Fibroblast of upper back skin (primary cell): ENCODE measurements at regions not wholly inside any gene's neighbourhood (a gene's known extent, or its start where the extent isn't known, plus 50 kb on each side); places are given as distances from the start of the nearest gene placed in this dataset.
"Not testable (repeated sequence)": the region's sequence is repeated elsewhere in the genome, so short reads cannot be mapped to it uniquely, and the experiment has no call there.

ENCODE experiments used
- DNase-seq: peaks from one replicate; pipeline ENCODE4 v3.0.0-alpha.2; 2013

GRCh38 chr2:220374282-220374681, 746.9 kb downstream of the SLC4A3 start:
- DNase-seq: no peak

DNA sequence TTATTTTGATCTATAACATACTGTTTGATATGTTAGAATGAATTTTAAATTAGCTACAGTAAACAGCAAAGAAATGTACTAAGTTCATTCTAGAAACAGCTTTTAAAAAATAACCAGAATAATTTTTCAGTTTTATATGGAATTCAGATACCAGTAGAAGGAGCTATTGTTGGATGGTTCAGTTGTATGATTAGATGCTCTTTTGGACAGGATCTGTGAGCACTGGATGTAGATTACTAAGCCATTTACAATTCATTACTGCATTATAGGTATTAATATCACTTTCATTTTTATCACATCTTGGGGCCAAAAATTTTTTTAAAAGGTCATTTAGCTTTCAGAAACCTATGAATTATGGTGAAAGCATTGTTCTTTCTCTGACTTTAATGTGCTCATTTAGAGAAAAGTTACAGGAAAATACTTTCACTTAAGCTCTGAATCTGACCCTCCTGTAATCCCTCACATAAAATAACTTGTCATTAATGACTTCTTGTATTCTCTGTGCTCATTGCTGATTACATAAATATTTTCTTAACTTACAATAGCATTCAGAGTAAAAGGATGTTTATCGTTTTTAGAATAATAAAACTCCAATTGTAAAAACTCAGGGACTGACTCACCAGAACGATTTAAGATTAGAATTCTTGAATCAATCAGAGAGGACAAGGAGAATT, 750.2 kb downstream of the SLC4A3 start:
- no peak for DNase-seq

DNA sequence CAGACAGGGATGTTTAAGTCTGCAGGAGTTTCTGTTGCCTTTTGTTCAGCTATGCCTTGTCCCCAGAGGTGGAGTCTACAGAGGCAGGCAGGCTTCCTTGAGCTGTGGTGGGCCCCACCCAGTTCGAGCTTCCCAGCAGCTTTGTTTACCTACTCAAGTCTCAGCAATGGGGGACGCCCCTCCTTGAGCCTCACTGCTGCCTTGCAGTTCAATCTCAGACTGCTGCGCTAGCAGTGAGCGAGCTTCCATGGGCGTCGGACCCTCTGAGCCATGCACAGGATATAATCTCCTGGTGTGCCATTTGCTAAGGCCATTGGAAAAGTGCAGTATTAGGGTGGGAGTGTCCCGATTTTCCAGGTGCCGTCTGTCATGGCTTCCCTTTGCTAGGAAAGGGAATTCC, 760.3 kb downstream of the SLC4A3 start:
- not testable (repeated sequence) for DNase-seq

- no peak for DNase-seq
Measured at GRCh38 chr2:220393711-220394110, 766.3 kb downstream of the SLC4A3 start.

DNA sequence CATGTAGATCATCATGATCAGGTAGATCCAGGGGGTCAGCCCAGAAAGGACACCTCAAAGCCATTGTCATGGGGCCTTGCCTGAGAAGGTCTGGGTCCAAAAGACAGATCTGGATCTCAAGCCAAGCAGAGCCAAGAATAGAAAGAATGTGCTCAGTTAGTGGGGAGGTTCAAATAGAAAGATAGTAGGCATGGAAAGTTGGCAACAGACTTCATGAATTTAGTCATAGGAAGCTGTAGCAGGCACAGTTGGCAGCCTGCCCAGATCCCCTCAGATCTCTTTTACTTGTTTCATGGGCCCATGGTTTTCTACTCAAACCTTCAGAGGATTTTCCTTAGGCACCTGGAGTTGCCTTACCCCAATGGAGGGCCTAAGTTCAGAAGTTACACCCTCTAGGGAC, 767.0 kb downstream of the SLC4A3 start:
- DNase-seq: peak; percentile 53

GRCh38 chr2:220396287-220396686, 768.9 kb downstream of the SLC4A3 start:
- peak; percentile 69 for DNase-seq

DNA sequence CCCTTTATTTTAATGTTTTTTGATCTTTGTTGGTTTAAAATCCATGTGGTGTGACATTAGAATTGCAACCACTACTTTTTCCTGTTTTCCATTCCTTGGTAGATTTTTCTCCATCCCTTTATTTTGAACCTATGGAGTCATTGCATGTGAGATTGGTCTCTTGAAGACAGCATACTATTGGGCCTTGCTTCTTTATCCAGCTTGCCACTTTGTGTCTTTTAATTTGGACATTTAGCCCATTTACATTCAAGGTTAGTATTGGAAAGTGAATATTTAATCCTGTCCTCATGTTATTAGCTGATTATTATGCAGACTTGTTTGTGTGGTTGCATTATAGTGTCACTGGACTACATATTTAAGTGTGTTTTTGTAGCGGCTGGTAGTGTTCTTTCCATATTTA, 782.9 kb downstream of the SLC4A3 start:
- no peak for DNase-seq

DNA sequence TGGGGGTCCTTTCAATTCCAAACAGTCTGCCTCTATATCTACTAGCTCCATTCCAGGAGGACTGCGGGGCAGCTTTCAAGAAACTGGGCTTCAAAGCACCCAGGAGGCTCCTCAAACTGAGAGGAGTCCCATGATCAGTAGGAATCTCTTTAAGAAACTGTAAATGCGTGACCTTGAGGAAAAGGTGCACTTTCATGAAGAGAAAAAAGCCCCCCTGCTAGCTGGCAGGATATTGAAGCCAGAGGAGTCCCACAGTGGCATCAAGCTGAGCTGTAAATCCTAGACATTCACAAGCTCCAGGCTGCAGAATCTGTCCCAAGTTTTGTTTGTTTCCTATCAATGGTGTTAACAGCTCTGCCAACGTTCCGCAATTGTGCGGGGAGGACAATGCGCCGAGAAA, 790.1 kb downstream of the SLC4A3 start:
- DNase-seq: no peak

DNA sequence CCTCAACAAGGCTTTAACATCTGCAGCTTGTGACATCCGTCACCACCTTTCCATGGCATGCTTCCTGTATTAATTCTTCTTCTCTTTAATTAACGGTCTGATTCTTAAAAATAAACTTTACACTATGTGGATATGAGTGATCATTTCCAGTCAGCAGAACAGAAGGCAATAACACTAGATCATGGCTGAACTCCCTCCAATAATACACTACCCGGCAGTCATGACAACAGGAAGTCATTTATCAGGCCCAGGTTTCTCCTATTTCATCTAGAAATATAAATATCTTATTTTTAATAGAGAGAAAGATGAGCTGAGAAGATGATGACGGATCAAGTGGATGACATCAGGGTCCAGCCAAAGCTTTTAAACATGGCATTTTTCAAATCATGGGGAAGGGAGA, 792.2 kb downstream of the SLC4A3 start:
- DNase-seq: peak; percentile 23

DNA sequence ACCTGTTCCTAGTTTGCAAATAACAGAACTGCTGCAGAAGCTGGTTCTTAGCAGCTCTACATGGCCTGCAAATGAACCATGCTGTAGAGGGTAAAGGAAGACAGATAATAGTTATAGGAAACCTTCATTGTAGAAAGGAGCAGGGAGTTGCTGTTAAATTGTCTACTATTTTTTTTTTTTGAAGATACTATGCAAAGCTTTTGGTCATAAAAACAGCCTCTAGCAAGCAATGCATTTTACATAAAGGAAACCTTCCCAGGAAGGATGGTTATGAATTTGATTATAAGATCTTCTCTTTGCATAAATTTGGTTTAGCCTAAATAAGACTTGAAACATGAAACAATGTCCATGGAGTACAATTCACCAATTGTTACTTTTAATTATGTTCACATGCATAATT, 793.4 kb downstream of the SLC4A3 start:
- DNase-seq: no peak

- DNase-seq: no peak
Measured at GRCh38 chr2:220422676-220423075, 795.2 kb downstream of the SLC4A3 start.

- no peak for DNase-seq
Measured at GRCh38 chr2:220424561-220424960, 797.1 kb downstream of the SLC4A3 start.

GRCh38 chr2:220432645-220433044, 805.2 kb downstream of the SLC4A3 start:
- no peak for DNase-seq

GRCh38 chr2:220433131-220433530, 805.7 kb downstream of the SLC4A3 start:
- DNase-seq: no peak

GRCh38 chr2:220434385-220434784, 807.0 kb downstream of the SLC4A3 start:
- DNase-seq: peak; percentile 60

- DNase-seq: peak; percentile 24
Measured at GRCh38 chr2:220437938-220438337, 810.5 kb downstream of the SLC4A3 start.

GRCh38 chr2:220440731-220441130, 813.3 kb downstream of the SLC4A3 start:
- DNase-seq: no peak

GRCh38 chr2:220441404-220441803, 814.0 kb downstream of the SLC4A3 start:
- DNase-seq: no peak

- DNase-seq: no peak
Measured at GRCh38 chr2:220442012-220442411, 814.6 kb downstream of the SLC4A3 start.

DNA sequence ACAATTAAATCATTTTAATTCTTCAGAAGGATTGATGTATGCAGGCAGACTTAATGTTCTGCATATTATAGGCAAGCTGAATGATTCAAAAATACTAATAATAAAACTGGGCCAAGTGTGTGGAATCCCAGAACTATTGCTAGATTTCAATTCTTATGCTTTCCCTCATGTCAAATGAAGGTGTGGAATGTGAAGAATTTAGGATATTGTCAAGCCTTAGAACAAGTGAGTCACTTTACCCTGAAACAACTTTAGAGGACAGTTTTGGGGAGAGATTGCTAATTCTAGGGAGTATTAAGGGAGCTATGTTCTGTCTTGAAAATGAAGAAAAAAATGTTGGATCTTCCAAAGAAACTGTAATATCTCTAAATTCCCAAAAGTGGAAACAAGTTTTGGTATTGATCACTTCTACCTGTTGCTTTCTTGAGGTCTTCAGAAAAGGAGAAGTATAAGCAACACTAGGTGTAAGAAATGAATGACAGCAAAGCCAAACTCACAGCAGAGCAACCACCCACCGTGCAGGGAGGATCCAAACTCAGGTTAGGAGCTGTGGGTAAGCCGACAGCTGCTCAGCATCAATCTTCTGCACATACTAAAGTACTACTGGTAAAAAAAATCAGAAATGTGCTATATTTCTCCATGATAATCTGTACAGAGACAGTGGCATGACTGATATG, 818.1 kb downstream of the SLC4A3 start:
- DNase-seq: peak; percentile 62

DNA sequence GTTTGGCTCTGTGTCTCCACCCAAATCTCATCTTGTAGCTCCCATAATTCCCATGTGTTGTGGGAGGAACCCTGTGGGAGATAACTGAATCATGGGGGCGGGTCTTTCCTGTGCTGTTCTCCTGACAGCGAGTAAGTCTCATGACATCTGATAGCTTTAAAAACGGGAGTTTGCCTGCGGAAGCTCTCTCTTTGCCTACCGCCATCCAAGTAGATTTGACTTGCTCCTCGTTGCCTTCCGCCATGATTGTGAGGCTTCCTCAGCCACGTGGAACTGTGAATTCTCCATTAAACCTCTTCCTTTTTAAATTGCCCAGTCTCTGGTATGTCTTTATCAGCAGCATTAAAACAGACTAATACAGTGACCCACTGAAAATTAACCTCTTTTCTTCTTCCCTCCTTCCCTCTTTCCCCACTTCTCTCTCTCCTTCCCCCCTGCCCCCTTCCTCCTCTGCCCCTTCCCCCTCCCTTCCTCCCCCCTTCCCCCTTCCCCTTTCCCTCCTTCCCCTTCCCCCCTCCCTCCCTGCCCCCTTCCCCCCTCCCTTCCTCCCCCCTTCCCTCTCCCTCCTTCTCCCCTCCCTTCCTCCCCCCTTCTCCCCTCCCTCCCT, 818.8 kb downstream of the SLC4A3 start:
- DNase-seq: no peak

DNA sequence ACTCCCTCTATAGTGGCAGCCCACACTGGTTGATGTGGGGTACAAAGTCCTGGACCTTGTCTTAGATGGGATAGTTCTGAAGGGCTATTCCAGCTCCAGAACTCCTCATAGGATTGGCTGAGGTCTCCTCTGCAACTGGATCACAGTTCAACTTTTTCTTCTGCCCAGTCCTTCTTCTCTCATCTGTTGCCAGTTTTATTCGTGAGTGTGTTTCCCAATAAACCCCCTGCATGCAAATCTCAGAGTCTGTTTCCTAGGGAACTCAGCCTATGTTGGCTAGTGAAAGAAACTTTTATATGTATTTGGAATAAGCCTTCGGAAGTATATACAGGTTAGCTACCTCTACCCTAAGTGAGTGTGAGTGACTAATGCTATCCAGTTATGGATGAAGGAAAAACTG, 823.4 kb downstream of the SLC4A3 start:
- no peak for DNase-seq

DNA sequence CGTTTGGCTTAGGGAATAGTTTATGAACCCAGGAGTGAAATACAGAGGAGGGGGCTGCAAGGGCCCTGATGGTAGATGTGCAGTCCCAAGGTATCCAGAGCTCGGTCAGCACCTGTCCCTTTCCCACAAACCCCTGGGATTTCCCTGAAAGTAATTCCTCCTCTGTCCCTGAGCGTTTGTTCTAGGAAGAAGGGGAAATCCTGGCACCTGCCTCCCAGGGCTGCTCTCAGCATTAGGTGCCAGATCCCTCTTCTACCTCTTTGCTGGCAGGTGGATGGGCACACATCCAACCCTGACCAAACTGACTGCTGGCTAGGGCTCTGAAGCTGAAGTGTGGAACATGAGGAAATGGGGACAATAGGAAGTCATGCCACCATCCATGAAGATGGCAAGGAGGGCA, 824.0 kb downstream of the SLC4A3 start:
- DNase-seq: no peak

GRCh38 chr2:220452561-220452960, 825.1 kb downstream of the SLC4A3 start:
- no peak for DNase-seq
